CMK (cell line): ENCODE measurements at regions not wholly inside any gene's neighbourhood (a gene's known extent, or its start where the extent isn't known, plus 50 kb on each side); places are given as distances from the start of the nearest gene placed in this dataset.

Experiments
- DNase-seq: peaks from one replicate; pipeline ENCODE4 v3.0.0-alpha.2; 2010; ENCODE audit warnings: low read depth

DNA sequence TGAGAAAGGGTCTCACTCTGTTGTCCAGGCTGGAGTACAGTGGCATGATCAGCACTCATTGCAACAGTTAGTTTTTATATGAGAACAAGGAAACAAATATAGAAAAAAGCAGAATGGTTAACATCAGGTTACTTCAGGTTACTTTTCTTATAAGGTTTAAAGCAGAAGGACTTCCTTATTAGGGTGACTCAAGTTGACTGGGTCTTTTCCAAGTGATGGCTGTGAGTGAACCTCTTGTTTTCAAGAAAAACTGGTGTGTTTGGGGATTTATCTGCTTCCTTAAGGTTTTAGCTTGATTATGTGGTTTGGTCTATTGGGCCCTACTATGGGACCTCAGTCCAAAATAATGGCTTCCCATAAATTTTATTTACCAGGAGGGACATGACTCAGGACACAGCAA lies 99.2 kb downstream of the ARRDC3 start:
- no peak for DNase-seq

GRCh38 chr5:91283326-91283725 lies 99.8 kb downstream of the ARRDC3 start:
- DNase-seq, result no peak

DNA sequence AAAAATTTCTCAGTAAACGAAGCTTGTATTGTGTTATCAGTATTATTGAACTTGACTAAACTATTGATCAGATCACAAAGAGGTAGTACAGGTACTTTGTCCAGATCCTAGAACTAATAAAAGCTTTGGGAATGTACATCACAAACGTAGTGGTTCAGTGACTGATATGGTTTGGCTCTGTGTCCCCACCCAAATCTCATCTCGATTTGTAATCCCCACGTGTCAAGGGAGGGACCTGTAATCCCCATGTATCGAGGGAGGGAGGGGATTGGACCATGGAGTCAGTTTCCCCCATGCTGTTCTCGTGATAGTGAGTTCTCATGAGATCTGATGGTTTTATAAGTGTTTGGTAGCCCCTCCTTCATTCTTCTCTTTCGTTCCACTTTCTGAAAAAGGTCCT lies 100.9 kb downstream of the ARRDC3 start:
- DNase-seq, result no peak

DNA sequence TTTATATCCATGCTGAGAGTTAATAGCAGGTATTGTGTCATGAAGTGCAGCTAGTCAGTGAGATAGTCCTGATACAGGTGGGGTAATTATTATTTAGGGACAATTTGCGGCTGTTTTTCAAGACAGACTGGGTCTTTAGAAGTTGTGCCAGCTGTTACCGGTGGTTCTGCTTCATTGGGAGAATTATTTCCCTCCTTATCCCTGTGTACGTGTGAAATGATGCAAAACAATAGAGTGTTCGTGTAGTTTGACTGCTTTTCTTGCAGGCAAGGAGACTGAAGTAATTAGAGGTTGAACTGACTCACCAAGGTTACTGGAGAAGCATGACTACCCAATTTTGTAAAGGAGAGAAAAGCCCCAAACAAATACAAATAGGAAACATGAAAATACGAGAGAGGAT lies 101.7 kb downstream of the ARRDC3 start:
- DNase-seq, result no peak

DNA sequence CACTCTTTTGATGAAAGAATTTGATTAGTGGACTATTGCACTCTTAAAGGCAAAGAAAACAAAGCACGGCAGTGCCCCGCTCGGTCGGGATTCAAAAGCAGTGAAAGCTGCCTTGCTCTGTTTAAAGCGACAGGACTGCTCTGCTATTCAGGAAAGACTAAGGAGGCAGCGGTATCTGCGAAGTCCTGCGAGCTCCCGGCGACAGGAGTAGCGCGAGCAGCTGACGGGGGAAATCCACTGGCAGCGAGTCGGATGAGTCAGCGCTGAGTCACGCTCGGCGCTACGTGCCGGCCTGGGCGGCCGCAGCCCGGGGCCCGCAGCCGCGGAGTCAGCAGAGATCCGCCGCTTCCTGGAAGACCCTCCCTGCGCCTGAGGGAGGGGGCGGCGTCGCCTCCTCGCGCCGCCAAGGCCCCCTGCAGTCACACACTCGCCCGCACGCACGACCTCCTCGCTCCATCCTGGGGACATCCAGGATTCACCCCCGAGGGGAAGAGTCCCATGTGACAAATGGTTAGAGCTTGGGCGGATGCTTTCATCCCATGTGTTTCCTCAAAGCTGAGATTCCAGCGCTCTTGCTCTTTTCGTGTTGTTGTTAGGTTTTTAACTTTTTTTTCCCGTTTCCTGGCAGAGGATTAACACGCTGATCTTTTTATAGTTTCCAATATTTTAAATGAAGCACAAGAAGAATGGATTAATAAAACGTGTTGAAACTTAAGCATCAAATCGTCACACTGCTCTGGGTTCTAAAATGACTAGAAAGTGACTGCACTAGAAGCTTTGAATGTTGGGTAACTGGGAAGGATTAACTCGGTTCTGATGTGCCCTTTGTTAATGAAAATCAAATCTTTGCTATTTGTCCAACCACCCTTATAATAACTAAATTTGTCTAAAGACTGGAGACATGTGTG lies 102.5 kb downstream of the ARRDC3 start:
- DNase-seq, result peak; percentile 52

DNA sequence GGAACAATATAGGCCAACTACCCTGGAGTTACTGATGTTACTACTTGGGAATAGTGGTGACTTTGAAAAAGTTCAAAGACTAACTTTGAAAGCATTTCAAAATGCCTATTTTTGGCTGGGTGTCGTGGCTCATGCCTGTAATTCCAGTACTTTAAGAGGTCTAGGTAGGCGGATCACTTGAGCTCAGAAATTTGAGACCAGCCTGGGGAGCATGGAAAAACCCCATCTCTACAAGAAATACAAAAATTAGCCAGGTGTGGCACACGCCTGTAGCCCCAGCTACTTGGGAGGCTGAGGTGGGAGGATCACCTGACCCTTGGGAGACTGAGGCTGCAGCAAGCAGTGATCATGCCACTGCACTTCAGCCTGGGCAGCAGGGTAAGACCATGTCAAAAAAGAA lies 105.3 kb downstream of the ARRDC3 start:
- DNase-seq, result no peak

DNA sequence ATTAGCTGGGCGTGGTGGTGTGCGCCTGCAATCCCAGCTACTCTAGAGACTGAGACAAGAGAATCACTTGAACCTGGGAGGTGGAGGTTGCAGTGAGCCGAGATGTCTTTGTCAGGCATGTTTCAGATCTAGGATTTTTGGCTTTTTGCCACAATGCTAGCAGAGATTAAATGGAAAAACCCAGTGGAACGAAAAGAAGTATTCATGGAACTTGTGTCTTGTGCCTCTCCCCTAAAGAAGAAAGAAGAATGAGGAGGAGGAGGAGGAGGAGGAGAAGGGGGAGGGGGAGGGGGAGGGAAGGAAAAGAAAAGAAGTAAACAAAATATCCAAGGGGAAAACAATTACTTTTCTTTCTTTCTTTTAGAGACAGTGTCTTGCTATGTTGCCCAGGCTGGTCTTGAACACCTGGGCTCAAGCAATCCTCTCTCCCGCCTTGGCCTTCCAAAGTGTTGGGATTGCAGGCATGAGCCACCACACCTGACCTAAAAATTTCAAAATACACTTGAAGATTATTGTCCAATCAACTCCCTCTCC lies 106.0 kb downstream of the ARRDC3 start:
- no peak for DNase-seq

GRCh38 chr5:91272858-91273257 lies 110.3 kb downstream of the ARRDC3 start:
- no peak for DNase-seq

DNA sequence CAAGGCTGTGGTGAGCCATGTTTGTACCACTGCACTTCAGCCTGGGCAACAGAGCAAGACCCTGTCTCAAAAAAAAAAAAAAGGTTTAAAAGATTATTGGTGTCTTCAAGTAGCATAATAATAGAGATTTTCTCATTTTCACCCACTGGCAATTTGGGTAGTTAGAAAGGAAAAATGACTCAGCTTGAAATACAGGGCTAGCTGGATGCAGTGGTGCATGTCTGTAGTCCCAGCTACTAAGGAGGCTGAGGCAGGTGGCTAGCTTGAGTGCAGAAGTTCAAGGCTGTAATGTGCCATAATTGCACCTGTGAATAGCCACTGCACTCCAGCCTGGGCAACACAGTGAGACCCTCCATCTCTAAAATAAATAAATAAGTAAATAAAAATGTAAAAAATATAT lies 111.1 kb downstream of the ARRDC3 start:
- DNase-seq, result no peak

DNA sequence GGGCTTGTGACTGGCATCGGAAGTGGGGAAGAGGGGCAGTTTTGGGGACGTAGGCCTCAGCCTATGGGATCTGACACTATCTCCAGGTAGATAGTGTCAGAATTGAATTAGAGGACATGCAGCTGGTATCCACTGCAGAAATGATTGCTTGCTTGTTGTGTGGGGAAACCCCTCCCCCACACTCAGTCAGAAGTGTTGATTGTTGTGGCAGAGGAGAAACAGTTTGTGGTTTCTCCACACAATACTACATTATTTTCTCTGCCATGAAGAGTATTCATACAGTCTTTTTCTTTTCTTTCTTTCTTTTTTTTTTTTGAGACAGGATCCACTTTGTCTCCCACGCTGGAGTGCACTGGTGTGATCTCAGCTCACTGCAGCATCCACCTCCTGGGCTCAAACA lies 113.9 kb downstream of the ARRDC3 start:
- DNase-seq, result no peak

DNA sequence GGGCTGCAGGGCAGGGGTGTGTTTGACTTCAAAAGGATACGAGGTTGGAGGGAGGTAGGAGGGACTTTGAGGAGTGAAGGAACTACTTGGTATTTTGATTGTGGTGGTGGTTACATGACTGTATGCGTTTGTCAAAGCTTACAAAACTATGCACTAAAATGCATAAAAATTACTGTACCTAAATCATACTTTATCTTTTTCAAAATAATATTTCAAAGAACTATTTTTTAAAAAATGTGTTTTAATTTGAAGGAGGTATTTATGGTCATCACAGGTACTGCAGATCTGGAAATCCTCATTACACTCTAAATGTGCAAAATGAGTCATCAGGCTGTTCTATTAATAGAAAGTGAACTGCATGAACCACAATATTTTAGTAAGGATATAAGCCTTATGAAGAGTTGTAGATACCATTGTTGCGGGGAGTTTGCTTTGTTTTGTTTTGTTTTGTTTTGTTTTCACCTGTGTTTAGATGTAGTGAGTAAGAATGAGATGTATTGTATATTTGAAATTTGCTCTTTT lies 116.9 kb downstream of the ARRDC3 start:
- no peak for DNase-seq

- DNase-seq, result no peak
Observed at GRCh38 chr5:91264311-91265051, 118.6 kb downstream of the ARRDC3 start.

DNA sequence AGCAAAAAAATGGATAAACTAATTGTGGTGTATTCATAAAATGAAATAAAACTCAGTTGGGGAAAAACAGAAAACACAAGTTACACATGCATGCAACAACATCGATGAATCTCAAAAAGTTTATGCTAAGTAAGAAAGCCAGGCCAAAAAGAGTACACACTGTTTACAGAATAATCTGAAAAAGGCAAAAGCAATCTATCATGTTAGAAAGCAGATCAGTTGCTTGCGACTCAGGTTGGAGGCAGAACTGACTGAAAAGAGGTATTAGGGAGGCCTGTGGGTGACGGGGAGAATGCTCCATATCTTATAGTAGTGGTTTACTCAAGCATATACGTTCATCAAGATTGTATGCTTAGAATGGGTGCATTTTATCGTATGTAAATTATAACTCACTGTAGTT lies 119.2 kb downstream of the ARRDC3 start:
- no peak for DNase-seq

DNA sequence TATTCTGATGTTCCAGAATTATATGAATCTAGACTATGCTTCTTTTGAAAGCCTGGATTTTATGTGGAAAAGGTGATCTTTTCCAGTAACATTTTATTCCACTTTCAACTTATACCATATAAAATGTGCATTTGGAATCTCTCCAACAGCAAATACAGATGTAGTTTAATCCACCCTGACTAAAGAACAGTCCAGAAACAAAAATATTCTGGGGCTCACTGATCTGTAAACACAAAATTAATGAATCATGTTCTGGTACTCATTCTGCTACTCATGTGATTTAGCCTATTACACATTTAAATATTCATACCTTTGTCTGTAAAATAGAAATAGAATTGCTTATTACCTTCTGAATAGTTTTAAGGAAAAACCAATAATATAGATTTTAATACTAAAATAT lies 125.8 kb downstream of the ARRDC3 start:
- DNase-seq, result no peak

DNA sequence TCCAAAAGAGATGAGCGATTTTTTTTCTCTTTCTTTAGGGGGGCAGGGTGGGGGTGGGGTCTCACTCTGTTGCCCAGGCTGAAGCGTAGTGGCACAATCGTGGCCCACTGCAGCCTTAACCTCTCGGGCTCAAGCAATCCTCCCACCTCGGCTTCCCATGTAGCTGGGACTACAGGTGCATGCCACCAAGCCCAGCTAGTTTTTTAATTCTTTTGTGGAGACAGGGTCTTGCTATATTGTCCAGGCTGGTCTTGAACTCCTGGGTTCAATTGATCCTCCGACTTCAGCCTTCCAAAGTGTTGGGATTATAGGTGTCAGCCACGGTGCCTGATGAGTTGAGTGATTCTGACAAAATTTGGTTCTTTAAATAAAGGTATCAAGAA lies 127.0 kb downstream of the ARRDC3 start:
- DNase-seq, result no peak

- no peak for DNase-seq
Observed at GRCh38 chr5:91255396-91256141, 127.5 kb downstream of the ARRDC3 start.

DNA sequence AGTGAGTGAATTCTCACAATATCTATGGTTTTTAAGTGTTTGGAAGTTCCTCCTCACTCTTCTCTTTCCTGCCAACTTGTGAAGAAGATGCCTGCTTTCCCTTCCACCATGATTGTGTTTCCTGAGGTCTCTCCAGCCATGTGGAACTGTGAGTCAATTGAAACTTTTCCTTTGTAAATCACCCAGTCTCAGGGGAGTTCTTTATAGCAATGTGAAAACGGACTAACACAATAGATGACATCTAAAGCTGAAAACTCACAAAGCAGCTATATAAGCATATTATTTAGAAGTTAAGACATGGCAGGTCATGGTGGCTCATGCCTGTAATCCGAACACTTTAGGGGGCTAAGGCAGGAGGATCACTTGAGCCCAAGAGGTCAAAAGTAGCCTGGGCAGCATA lies 130.2 kb downstream of the ARRDC3 start:
- no peak for DNase-seq

DNA sequence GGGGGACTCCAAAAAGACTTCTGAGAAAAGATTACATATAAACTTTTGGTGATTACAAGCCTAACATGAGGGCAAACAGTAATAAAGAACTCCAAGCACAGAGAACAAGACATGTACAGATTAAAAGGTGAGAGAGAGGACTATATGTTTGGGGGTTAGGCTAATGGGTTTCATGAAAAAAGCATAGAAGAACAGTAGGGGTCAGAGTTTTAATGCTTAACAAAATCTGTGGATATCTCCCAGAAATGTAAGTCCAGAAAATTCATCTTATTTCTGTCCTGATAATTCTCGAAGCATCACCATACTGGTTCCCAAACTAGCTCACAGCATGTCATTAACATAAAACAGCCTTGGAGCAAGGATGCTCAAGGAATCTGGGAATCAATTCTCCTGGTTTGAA lies 137.2 kb downstream of the ARRDC3 start:
- DNase-seq, result no peak

DNA sequence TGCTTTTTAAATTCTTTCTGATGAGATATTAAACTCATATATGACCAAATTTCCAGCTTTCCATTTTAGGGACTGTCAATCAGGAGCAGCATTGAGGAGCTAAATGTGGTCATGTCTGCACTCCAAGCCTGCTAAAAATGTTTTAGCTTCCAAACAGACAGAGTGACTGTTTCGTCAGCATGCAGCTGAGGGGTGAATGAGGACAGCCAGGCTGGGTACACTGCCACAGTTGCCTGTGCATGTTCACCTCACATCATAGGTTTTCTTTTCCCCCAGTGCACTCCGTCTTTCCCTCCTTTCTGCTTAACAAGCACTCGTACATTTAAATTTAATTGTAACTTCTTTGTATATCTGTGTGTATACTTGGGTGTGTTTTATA lies 138.1 kb downstream of the ARRDC3 start:
- DNase-seq, result no peak

- no peak for DNase-seq
Observed at GRCh38 chr5:91244380-91245073, 138.6 kb downstream of the ARRDC3 start.

GRCh38 chr5:91243852-91244251 lies 139.3 kb downstream of the ARRDC3 start:
- no peak for DNase-seq

GRCh38 chr5:91243286-91243685 lies 139.8 kb downstream of the ARRDC3 start:
- DNase-seq, result no peak
